OCI-LY3 (cell line): ENCODE measurements at regions not wholly inside any gene's neighbourhood (a gene's known extent, or its start where the extent isn't known, plus 50 kb on each side); places are given as distances from the start of the nearest gene placed in this dataset.

ENCODE experiments used
- CTCF ChIP-seq: fragments of 200-600, 300-600 bp; sonication (generic); IDR thresholded peaks from 2 replicates; pipeline ENCODE4 v1.5.1; 2014; ENCODE audit warnings: antibody characterized with exemption, low read length, low read depth
- EZH2phosphoT487 ChIP-seq: fragments of 200-600 bp; shearing (Covaris generic); IDR thresholded peaks from 2 replicates; pipeline ENCODE4 v1.6.1; 2018; ENCODE audit warnings: antibody characterized with exemption, mixed run types, low read depth

DNA sequence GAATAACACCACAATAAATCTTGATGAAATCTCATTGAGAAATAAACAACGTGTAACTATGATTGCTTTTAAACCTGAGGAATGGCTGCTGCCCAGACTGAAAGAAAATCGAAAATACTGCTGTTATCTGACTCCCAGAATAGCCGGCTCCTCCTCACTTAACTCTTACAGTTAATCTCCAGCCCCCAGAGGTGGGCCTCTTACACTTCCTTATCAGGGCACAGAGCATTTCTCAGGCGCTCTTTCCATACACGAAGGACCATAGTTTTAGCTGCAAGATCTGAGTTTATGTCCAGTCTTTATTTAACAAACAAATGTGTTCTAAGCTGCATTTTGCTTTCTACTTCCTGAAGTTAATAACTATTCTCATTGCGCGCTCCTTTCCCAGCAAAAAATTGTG lies 206.9 kb downstream of the MAP2K4 start:
- TF ChIP-seq CTCF, result no peak
- no peak for TF ChIP-seq EZH2phosphoT487
